Epithelial cell of proximal tubule (primary cell): ENCODE measurements at regions not wholly inside any gene's neighbourhood (a gene's known extent, or its start where the extent isn't known, plus 50 kb on each side); places are given as distances from the start of the nearest gene placed in this dataset.

Source experiments
- DNase-seq: peaks from one replicate; pipeline ENCODE4 v3.0.0-alpha.2; 2011; ENCODE audit warnings: low read depth
- H3K4me3 ChIP-seq: 2 replicates; pipeline ENCODE4 v1.5.1; 2011; ENCODE audit warnings: low read depth, mild to moderate bottlenecking, low read length
- CTCF ChIP-seq: conservative IDR thresholded peaks from 2 replicates; pipeline ENCODE4 v1.5.1; 2012; ENCODE audit warnings: low read depth, mild to moderate bottlenecking, low read length

DNA sequence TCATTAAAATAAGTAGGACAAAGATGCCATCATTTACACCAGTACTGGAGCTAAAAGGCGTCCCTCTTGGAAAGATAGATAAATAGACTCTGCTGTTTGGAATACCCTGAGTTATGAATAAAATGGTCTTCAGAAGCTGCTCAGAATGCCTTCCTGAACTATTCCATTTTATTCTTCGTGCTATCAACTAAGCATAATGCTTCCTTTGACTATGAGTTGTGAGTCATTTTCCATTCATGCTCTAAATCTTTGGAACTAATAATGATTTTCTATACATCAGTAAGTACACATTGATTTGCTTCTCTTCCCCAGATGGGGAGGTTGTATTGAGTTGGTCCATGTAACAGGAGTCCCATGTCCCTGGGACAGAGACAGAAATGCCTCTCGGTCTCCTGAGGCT, 98.3 kb upstream of the PDE7B start:
- no peak overlapping the region for H3K4me3 ChIP-seq
- TF ChIP-seq CTCF: no peak
- DNase-seq: no peak

DNA sequence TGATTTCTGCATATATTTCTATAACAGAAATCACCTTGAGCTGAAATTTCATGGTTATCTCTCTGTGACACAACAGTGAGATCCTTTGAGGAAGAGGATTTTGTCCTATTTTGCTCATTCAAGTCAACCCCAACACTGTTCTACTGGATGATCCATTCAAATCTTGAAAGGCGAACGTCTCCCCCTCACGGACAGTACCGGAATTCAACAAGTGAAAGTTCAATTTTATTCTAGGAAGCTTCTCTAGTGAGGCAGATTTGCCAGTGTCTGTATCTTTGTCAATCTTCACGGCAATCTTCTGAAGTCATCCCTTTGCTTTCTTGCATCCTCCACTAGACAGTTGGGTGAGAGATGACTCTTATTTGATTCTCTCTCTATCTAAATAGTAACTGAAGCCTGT, 91.7 kb upstream of the PDE7B start:
- TF ChIP-seq CTCF: no peak
- no peak for DNase-seq
- no peak overlapping the region for H3K4me3 ChIP-seq

DNA sequence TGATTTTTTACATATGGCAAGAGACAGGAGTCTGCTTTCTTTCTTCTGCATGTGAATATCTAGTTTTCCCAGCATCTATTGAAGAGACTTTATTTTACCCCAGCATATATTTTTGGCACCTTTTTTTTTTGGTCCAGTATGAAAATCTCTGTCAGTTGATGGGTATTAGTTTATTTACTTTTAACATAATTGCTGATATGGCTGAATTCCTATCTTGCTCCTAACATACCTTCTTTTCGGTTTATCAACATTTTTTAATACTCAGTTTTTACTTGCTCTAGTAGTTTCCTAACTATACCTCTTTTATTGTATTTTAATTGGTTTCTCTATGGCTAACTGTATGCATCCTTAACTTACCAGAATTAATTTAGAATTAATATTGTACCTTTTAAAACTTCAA, 77.5 kb upstream of the PDE7B start:
- H3K4me3 ChIP-seq: no peak overlapping the region
- no peak for TF ChIP-seq CTCF
- no peak for DNase-seq

GRCh38 chr6:135779213-135779612, 72.3 kb upstream of the PDE7B start:
- no peak overlapping the region for H3K4me3 ChIP-seq
- DNase-seq: no peak
- TF ChIP-seq CTCF: no peak

GRCh38 chr6:135780326-135780725, 71.2 kb upstream of the PDE7B start:
- no peak overlapping the region for H3K4me3 ChIP-seq
- no peak for DNase-seq
- no peak for TF ChIP-seq CTCF

GRCh38 chr6:135782546-135782945, 69.0 kb upstream of the PDE7B start:
- TF ChIP-seq CTCF: no peak
- DNase-seq: no peak

GRCh38 chr6:135784507-135784906, 67.0 kb upstream of the PDE7B start:
- TF ChIP-seq CTCF: no peak
- DNase-seq: no peak
- no peak overlapping the region for H3K4me3 ChIP-seq

More at GRCh38 chr6:135782546-135782945, 69.0 kb upstream of the PDE7B start:
- no peak overlapping the region for H3K4me3 ChIP-seq
